ENCODE measurements at regions not wholly inside any gene's neighbourhood (a gene's known extent, or its start where the extent isn't known, plus 50 kb on each side); places are given as distances from the start of the nearest gene placed in this dataset.

GRCh38 chr20:52645822-52646221 lies 326.3 kb upstream of the TSHZ2 start:
- no peak for DNase-seq (ENCODE audit: low read depth)

GRCh38 chr20:52643034-52643433 lies 329.1 kb upstream of the TSHZ2 start:
- no peak for DNase-seq (ENCODE audit: low read depth)

GRCh38 chr20:52637201-52637600 lies 335.0 kb upstream of the TSHZ2 start:
- DNase-seq (ENCODE audit: low read depth): no peak

DNA sequence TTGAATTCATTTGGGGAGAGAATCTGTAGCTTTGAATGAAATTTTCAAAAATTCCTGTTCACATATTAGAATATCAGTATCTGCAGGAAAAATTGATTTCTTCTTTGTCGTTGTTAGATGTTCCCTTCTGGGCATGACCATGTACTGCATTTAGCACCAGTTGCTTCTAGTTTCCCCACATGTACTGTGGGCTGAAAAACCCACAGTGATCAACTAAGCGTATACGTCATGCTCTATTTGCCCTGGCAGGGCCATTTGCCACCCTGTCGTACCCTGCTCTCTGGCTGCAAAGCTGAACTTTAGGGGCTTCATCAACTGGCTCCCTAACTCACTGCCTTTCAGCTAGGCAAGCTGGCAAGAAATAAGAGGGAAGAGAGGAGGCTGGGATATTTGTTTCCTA lies 340.7 kb upstream of the TSHZ2 start:
- DNase-seq (ENCODE audit: low read depth): no peak

- DNase-seq (ENCODE audit: low read depth): no peak
Observed at GRCh38 chr20:52630138-52630537, 342.0 kb upstream of the TSHZ2 start.

DNA sequence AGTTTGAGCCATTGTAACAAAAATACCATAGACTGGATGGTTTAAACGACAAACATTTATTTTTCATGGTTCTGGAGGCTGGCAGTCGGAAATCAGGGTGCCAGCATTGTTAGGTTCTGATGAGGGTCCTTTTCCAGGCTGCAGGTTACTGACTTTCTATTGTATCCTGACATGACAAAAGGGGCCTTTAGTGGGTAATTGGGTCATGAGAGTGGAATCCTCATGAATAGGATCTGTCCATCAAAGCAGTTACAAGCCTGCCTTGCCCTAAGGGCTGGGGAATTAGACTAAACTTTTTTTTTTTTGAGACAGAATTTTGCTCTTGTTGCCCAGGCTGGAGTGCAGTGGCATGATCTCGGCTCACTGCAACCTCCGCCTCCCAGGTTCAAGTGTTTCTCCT lies 347.9 kb upstream of the TSHZ2 start:
- no peak for DNase-seq (ENCODE audit: low read depth)

- DNase-seq (ENCODE audit: low read depth): no peak
Observed at GRCh38 chr20:52622081-52622480, 350.1 kb upstream of the TSHZ2 start.

DNA sequence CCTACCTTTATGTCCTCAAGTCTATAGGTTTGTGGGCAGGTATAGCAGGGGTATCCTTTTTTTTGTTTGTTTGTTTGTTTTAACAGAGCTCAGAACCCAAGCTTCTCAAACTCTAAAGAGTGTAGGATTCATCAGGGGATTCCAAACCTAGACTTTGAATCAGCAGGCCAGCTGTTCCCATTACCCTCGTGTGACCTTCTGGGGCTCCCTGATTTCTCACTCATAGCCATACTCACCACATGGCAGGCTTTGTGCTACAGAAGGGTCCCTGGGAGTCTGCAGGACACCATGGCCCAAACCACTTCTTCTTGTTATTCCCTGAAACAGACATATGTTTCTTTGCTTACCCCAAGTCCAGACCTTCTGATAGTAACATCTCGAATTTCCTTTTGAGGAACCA lies 350.8 kb upstream of the TSHZ2 start:
- no peak for DNase-seq (ENCODE audit: low read depth)

GRCh38 chr20:52619671-52620070 lies 352.5 kb upstream of the TSHZ2 start:
- DNase-seq (ENCODE audit: low read depth): no peak

GRCh38 chr20:52619101-52619500 lies 353.1 kb upstream of the TSHZ2 start:
- no peak for DNase-seq (ENCODE audit: low read depth)

GRCh38 chr20:52616629-52617028 lies 355.5 kb upstream of the TSHZ2 start:
- no peak for DNase-seq (ENCODE audit: low read depth)

GRCh38 chr20:52614051-52614863 lies 357.9 kb upstream of the TSHZ2 start:
- DNase-seq (ENCODE audit: low read depth): no peak

DNA sequence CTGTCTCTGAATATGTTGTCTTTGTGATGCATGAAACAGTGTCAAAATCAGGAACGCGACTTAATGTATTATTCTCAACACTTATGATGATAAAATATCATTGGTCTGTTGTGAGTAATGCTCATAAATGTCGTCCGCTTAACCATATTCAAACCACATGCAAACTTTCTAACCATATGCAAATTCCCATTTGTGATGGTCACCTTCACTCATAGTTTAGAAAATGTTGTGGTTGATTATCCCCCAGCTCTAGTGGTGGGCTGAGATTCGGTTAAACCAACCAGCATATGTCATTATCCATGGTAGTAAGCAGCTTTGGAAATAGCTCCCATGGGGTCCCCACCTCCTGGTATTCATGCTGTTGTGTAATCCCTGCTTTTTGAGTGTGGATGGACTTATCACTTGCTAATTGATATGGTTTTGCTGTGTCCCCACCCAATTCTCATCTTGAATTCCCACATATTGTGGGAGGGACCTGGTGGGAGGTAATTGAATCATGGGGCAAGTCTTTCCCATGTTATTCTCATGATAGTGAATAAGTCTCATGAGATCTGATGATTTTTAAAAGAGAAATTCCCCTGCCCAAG lies 360.0 kb upstream of the TSHZ2 start:
- DNase-seq (ENCODE audit: low read depth): no peak

GRCh38 chr20:52610749-52611148 lies 361.4 kb upstream of the TSHZ2 start:
- DNase-seq (ENCODE audit: low read depth): no peak

- no peak for DNase-seq (ENCODE audit: low read depth)
Observed at GRCh38 chr20:52601295-52601971, 370.7 kb upstream of the TSHZ2 start.

GRCh38 chr20:52596256-52596655 lies 375.9 kb upstream of the TSHZ2 start:
- no peak for DNase-seq (ENCODE audit: low read depth)

GRCh38 chr20:52595518-52595917 lies 376.6 kb upstream of the TSHZ2 start:
- no peak for DNase-seq (ENCODE audit: low read depth)

GRCh38 chr20:52593654-52594053 lies 378.5 kb upstream of the TSHZ2 start:
- no peak for DNase-seq (ENCODE audit: low read depth)

- no peak for DNase-seq (ENCODE audit: low read depth)
Observed at GRCh38 chr20:52592567-52592966, 379.6 kb upstream of the TSHZ2 start.

DNA sequence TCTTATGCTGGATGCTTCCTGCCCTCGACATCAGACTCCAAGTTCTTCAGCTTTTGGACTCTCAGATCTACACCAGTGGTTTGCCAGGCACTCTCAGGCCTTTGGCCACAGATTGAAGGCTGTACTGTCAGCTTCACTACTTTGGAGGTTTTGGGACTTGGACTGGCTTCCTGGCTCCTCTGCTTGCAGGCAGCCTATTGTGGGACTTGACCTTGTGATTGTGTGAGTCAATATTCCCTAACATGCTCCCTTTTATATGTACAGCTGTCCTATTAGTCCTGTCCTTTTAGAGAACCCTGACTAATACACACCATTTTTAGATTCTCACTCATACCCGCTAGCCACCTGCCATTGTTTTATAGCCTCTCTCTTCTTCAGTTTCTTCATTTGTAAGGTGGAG lies 382.1 kb upstream of the TSHZ2 start:
- DNase-seq (ENCODE audit: low read depth): no peak

DNA sequence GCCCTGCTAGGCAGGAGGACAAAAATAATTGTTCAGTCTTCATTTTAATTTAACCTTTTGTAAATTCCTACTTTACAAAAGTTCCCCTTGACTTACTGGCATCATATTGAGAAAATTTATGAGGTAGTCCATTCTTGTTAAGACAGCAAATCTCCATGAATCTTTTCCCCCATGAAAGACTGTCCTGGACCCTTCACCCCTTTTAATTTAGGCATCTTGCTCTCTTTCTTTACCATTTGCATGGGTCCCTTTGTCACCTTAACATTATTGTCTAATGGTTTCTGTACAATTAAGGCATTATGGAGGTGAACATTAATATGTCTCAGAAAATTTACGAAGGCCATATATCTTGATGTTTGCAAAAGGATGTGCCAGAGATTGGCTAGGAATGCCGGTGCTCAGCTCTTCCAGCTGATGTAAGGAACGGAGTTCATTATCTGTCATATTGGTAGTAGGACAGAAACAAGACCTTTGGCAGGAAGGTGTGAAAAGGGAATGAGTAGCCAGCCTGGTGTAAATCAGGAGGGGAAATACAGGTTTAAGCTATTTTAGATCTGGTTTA lies 382.8 kb upstream of the TSHZ2 start:
- DNase-seq (ENCODE audit: low read depth): no peak

DNA sequence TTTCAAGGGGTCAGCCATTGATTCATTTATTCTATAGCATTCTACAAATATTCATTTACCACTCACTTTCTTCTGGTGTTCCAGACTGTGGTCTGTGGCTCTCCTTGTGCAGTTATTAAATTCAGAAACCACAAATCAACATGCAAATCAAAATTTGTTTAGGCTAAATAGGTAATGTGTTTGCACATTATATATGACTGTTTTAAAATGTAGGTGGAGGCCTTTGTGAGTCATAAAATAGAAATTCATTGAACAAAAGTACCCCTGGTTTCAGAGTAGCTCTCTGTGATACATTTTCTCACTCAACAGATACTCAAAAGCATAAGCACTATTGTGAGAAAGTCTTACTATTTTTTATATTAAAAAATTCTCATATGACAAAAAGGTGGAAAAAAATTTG lies 385.5 kb upstream of the TSHZ2 start:
- DNase-seq (ENCODE audit: low read depth): no peak

DNA sequence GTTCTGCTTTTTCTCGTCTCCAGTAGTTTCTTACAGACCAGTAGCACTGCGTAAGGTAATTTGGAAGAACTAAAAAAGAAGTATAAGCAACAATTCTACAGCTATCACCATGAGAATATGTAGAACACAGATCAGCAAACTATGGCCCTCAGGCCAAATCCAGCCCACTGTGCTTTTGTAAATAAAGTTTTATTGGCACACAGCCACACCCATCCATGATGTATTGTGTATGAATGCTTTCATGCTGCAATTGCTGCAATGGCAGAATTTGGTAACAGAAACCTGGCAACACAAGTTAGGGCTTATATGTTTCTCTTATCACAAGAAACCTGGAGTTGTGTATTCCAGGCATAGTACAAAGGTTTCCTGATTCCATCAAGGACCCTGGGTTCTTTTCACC lies 386.8 kb upstream of the TSHZ2 start:
- no peak for DNase-seq (ENCODE audit: low read depth)

All from stimulated activated CD8-positive, alpha-beta memory T cell treated with anti-CD3 and anti-CD28 coated beads, Interleukin-15, amount 100 ng/mL, for 1 hour (primary cell).